Stomach (tissue), 4 donors: ENCODE measurements at regions not wholly inside any gene's neighbourhood (a gene's known extent, or its start where the extent isn't known, plus 50 kb on each side); places are given as distances from the start of the nearest gene placed in this dataset.
"Not testable (repeated sequence)": the region's sequence is repeated elsewhere in the genome, so short reads cannot be mapped to it uniquely, and the experiment has no call there.

Experiments used
- CTCF ChIP-seq, 7 experiments: fragments of 450-650 bp in 4 of 7; fragments of 200-600 bp in 3 of 7; sonication (generic) in 3 of 7; IDR thresholded peaks; one replicate each; pipeline ENCODE4 v1.5.1; 2016 to 2019; ENCODE audit warnings: antibody characterized with exemption in 7 of 7, control low read depth in 2 of 7, mild to moderate bottlenecking in 1 of 7
- EP300 ChIP-seq: sonication (generic); formaldehyde crosslinking; IDR thresholded peaks from one replicate; pipeline ENCODE4 v1.6.1; 2017; ENCODE audit warnings: antibody characterized with exemption
- POLR2A ChIP-seq, 4 donors: fragments of 450-650 bp; IDR thresholded peaks; one replicate each; pipeline ENCODE4 v1.6.1; 2016; ENCODE audit warnings: antibody characterized with exemption in 4 of 4, control low read depth in 2 of 4, mild to moderate bottlenecking in 1 of 4, moderate library complexity in 1 of 4
- POLR2AphosphoS5 ChIP-seq, 3 donors: sonication (generic); formaldehyde crosslinking; IDR thresholded peaks; one replicate each; pipeline ENCODE4 v1.6.1; 2016; ENCODE audit warnings: antibody characterized with exemption in 3 of 3

GRCh38 chr3:75579536-75579935, 84.6 kb upstream of the FRG2C start:
- not testable (repeated sequence) for TF ChIP-seq CTCF (IDR thresholded peaks at IDR 0.05); POLR2A (IDR thresholded peaks at IDR 0.05); POLR2AphosphoS5 (IDR thresholded peaks at IDR 0.05); EP300
